Ishikawa (cell line): ENCODE measurements at regions not wholly inside any gene's neighbourhood (a gene's known extent, or its start where the extent isn't known, plus 50 kb on each side); places are given as distances from the start of the nearest gene placed in this dataset.

Experiments used
- CEBPB ChIP-seq: IDR thresholded peaks from 2 replicates; pipeline ENCODE4 v1.6.1; 2012
- CREB1 ChIP-seq: IDR thresholded peaks from 2 replicates; pipeline ENCODE4 v1.6.1; 2012; ENCODE audit warnings: low read depth
- EGR1 ChIP-seq: IDR thresholded peaks from 2 replicates; pipeline ENCODE4 v1.6.1; 2012
- EP300 ChIP-seq: IDR thresholded peaks from 2 replicates; pipeline ENCODE4 v1.6.1; 2012; ENCODE audit warnings: borderline replicate concordance
- FOXM1 ChIP-seq: IDR thresholded peaks from 2 replicates; pipeline ENCODE4 v1.6.1; 2012; ENCODE audit warnings: low read depth, borderline replicate concordance
- NFIC ChIP-seq: IDR thresholded peaks from 2 replicates; pipeline ENCODE4 v1.6.1; 2012
- RAD21 ChIP-seq: IDR thresholded peaks from 2 replicates; pipeline ENCODE4 v1.6.1; 2012; ENCODE audit warnings: low read depth
- REST ChIP-seq: IDR thresholded peaks from 2 replicates; pipeline ENCODE4 v1.6.1; 2012; ENCODE audit warnings: low read depth, mild to moderate bottlenecking
- TAF1 ChIP-seq: IDR thresholded peaks from 2 replicates; pipeline ENCODE4 v1.6.1; 2012; ENCODE audit warnings: low read depth, mild to moderate bottlenecking
- TCF12 ChIP-seq: IDR thresholded peaks from 2 replicates; pipeline ENCODE4 v1.6.1; 2012; ENCODE audit warnings: low read depth
- TEAD4 ChIP-seq: IDR thresholded peaks from 2 replicates; pipeline ENCODE4 v1.6.1; 2012
- USF1 ChIP-seq: IDR thresholded peaks from 2 replicates; pipeline ENCODE4 v1.6.1; 2012
- YY1 ChIP-seq: IDR thresholded peaks from 2 replicates; pipeline ENCODE4 v1.6.1; 2012; ENCODE audit warnings: low read depth
- ZBTB7A ChIP-seq: IDR thresholded peaks from 2 replicates; pipeline ENCODE4 v1.6.1; 2012; ENCODE audit warnings: low read depth
- TF ChIP-seq, protein P1 (sequence below): IDR thresholded peaks from 2 replicates; pipeline ENCODE4 v1.6.1; 2012

DNA sequence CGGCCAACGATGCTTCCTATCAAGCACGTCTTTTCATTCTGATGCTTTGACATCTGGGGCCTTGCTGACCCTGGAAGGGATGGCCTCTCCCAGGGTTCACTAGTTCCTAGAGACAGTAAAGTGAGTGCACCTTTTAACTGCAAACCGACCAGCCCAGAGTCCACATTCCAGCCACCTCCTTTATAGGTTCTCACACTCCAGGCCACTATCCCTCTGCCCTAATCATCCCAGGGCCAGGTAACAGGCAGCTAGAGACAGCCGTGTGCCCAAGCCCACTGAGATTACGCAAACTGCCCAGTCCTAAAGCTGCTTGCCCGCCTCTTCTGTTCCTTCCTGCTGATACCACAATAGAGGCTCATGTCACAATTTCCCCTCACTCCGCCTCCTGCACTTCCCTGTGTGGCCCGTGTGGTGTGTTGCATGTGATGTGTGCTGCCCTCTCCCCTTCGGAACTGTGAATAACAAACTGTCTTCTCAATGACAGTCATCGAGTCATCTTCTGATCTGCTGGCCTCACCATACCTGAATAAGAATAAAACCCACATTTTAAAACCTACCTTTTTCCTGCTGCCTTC, 123.7 kb upstream of the EXOC2 start:
- TF ChIP-seq CEBPB = no peak
- no peak for TF ChIP-seq ZBTB7A
- no peak for TF ChIP-seq FOXM1
- TF ChIP-seq, protein P1, sequence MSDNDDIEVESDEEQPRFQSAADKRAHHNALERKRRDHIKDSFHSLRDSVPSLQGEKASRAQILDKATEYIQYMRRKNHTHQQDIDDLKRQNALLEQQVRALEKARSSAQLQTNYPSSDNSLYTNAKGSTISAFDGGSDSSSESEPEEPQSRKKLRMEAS = no peak
- TF ChIP-seq NFIC = no peak
- no peak for TF ChIP-seq TAF1
- TF ChIP-seq USF1 = no peak
- no peak for TF ChIP-seq TCF12

DNA sequence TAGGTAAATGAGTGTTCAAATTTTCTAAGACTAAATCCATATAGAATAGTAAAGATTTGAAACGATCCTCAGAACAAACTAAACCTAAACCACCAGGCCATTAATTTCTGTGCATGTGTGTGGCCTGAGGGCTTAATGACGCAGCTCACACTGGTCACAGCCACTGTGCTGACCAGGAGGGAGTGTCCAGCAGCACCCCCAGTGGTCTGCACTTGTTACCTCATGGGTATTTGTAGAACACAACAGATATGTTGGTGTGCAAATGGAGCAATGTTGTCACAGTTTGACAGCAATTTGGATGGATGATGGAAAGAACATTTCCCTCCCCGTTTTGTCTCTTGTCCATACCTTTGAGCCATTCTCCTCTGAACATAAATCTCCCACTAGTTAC, 122.4 kb upstream of the EXOC2 start:
- TF ChIP-seq TEAD4 (no peak), EP300 (no peak), YY1 (no peak), REST (no peak), CEBPB (no peak), TAF1 (no peak), ZBTB7A (no peak), EGR1 (no peak), FOXM1 (no peak), RAD21 (no peak), TCF12 (no peak), NFIC (no peak), CREB1 (no peak), USF1 (no peak)
- TF ChIP-seq, protein P1 = no peak

- TF ChIP-seq TEAD4 (no peak), CEBPB (no peak), EGR1 (no peak)
These were observed 121.7 kb upstream of the EXOC2 start for GRCh38 chr6:814378-815347.

DNA sequence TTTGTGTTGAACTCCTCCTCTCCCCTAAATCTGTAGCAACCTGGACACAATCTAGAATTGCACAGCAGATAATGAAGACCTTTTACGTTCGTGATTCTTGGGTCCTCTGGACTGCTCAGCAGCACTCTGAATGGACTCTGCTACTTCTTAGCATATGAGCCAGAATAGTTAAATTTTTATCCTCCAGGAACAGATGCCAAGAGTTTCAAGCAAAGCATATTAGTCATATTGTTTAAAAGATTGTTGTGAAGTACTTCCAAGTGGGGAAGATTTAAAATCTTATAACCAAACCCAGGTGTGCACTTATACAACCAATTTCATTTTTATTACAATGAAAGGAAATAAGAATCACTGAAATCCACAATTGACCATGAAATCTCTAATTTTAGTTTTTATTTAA, 118.9 kb upstream of the EXOC2 start:
- TF ChIP-seq TCF12 (no peak), USF1 (no peak), RAD21 (no peak), CREB1 (no peak), EGR1 (no peak), NFIC (no peak), EP300 (no peak), REST (no peak), TAF1 (no peak), YY1 (no peak), TEAD4 (no peak), ZBTB7A (no peak)
- TF ChIP-seq, protein P1 = no peak

GRCh38 chr6:811191-811590, 118.3 kb upstream of the EXOC2 start:
- TF ChIP-seq, protein P1 = no peak
- no peak for TF ChIP-seq CEBPB
